Upper lobe of left lung (tissue), 6 donors: ENCODE measurements at regions not wholly inside any gene's neighbourhood (a gene's known extent, or its start where the extent isn't known, plus 50 kb on each side); places are given as distances from the start of the nearest gene placed in this dataset.

Experiments used
- ATAC-seq, 2 donors: fragments of 200-7000 bp; cut with Tn5 transposase; one replicate each; pipeline ENCODE4 v1.9.1; 2022; ENCODE audit warnings: mild to moderate bottlenecking in 2 of 2, moderate library complexity in 2 of 2; ENCODE audit not compliant: low FRiP score in 2 of 2
- DNase-seq, 2 donors: peaks; one replicate each; pipeline ENCODE4 v3.0.0-alpha.2; 2019 to 2020
- H3K27ac ChIP-seq, 4 donors: fragments of 200-600 bp; sonication (generic); one replicate each; pipeline ENCODE4 v1.5.1; 2016 to 2019
- H3K27me3 ChIP-seq, 4 donors: fragments of 200-600 bp; sonication (generic); one replicate each; pipeline ENCODE4 v1.5.1; 2017 to 2019
- H3K36me3 ChIP-seq, 4 donors: fragments of 200-600 bp; sonication (generic); one replicate each; pipeline ENCODE4 v1.5.1; 2016 to 2019
- H3K4me1 ChIP-seq, 4 donors: fragments of 200-600 bp; sonication (generic); one replicate each; pipeline ENCODE4 v1.5.1; 2018 to 2019
- H3K4me3 ChIP-seq, 4 donors: fragments of 200-600 bp; sonication (generic); one replicate each; pipeline ENCODE4 v1.5.1; 2017 to 2019; ENCODE audit warnings: mild to moderate bottlenecking in 2 of 4, moderate library complexity in 1 of 4
- H3K9me3 ChIP-seq, 4 donors: fragments of 200-600 bp; sonication (generic); one replicate each; pipeline ENCODE4 v1.5.1; 2018 to 2019
- EP300 ChIP-seq, 4 donors: sonication (generic); formaldehyde crosslinking; IDR thresholded peaks; one replicate each; pipeline ENCODE4 v1.5.1; 2017; ENCODE audit warnings: antibody characterized with exemption in 4 of 4, control low read depth in 2 of 4
- POLR2A ChIP-seq, 4 donors: fragments of 450-650 bp; IDR thresholded peaks; one replicate each; pipeline ENCODE4 v1.5.1; 2016 to 2017; ENCODE audit warnings: antibody characterized with exemption in 4 of 4, mild to moderate bottlenecking in 2 of 4
- POLR2AphosphoS5 ChIP-seq, 2 donors: sonication (generic); formaldehyde crosslinking; IDR thresholded peaks; one replicate each; pipeline ENCODE4 v1.5.1; 2017; ENCODE audit warnings: antibody characterized with exemption in 2 of 2
- WGBS, 2 donors: methylation state at CpG; one replicate each; pipeline ENCODE4 v1.1.5; 2017 to 2018; 5-methylcytosine and 5-hydroxymethylcytosine counted together
- TF ChIP-seq, protein P1 (sequence below), 6 experiments: fragments of 450-650 bp in 4 of 6; fragments of 200-600 bp in 2 of 6; sonication (generic) in 2 of 6; IDR thresholded peaks; one replicate each; pipeline ENCODE4 v1.5.1; 2016 to 2019; ENCODE audit warnings: antibody characterized with exemption in 6 of 6
- donor health status: DM: no; HTN: no; CAD: no; lungs with moderate emphysema.
- donor health status: DM: no; HTN: yes; CAD: no; lungs with severe emphysema.

- WGBS, 2 donors = 64 to 67% methylated on average over 3 of the region's 3 CpGs
- no peaks in the 10 kb centered on the region for H3K9me3 ChIP-seq
- H3K27ac ChIP-seq = no peak overlapping the region
- TF ChIP-seq POLR2A (IDR thresholded peaks at IDR 0.05) (no peak), POLR2AphosphoS5 (IDR thresholded peaks at IDR 0.05) (no peak), EP300 (IDR thresholded peaks at IDR 0.05) (no peak)
- TF ChIP-seq, protein P1, sequence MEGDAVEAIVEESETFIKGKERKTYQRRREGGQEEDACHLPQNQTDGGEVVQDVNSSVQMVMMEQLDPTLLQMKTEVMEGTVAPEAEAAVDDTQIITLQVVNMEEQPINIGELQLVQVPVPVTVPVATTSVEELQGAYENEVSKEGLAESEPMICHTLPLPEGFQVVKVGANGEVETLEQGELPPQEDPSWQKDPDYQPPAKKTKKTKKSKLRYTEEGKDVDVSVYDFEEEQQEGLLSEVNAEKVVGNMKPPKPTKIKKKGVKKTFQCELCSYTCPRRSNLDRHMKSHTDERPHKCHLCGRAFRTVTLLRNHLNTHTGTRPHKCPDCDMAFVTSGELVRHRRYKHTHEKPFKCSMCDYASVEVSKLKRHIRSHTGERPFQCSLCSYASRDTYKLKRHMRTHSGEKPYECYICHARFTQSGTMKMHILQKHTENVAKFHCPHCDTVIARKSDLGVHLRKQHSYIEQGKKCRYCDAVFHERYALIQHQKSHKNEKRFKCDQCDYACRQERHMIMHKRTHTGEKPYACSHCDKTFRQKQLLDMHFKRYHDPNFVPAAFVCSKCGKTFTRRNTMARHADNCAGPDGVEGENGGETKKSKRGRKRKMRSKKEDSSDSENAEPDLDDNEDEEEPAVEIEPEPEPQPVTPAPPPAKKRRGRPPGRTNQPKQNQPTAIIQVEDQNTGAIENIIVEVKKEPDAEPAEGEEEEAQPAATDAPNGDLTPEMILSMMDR (IDR thresholded peaks at IDR 0.05) = no peak
- H3K36me3 ChIP-seq = no peaks in the 10 kb centered on the region
- ATAC-seq (peak in 1 of 2 donors; percentile 46), DNase-seq (no peak)
- no peaks in the 10 kb centered on the region for H3K4me1 ChIP-seq
- no peaks in the 10 kb centered on the region for H3K27me3 ChIP-seq
- H3K4me3 ChIP-seq = no peak overlapping the region
These were observed 621.7 kb downstream of the SEMA5A start for GRCh38 chr5:8924054-8924793.

- H3K4me3 ChIP-seq = no peak overlapping the region
- DNase-seq (no peak), ATAC-seq (no peak)
- WGBS, 2 donors = 50 to 82% methylated on average over 2 of the region's 2 CpGs
- H3K36me3 ChIP-seq = no peaks in the 10 kb centered on the region
- H3K27me3 ChIP-seq = no peaks in the 10 kb centered on the region
- H3K27ac ChIP-seq = no peak overlapping the region
- H3K4me1 ChIP-seq = no peaks in the 10 kb centered on the region
- H3K9me3 ChIP-seq = no peaks in the 10 kb centered on the region
- TF ChIP-seq EP300 (IDR thresholded peaks at IDR 0.05) = no peak
- TF ChIP-seq POLR2A (IDR thresholded peaks at IDR 0.05) = no peak
- TF ChIP-seq, protein P1 (IDR thresholded peaks at IDR 0.05) = no peak
- TF ChIP-seq POLR2AphosphoS5 (IDR thresholded peaks at IDR 0.05) = no peak
These were observed 615.9 kb downstream of the SEMA5A start for GRCh38 chr5:8930021-8930420.

DNA sequence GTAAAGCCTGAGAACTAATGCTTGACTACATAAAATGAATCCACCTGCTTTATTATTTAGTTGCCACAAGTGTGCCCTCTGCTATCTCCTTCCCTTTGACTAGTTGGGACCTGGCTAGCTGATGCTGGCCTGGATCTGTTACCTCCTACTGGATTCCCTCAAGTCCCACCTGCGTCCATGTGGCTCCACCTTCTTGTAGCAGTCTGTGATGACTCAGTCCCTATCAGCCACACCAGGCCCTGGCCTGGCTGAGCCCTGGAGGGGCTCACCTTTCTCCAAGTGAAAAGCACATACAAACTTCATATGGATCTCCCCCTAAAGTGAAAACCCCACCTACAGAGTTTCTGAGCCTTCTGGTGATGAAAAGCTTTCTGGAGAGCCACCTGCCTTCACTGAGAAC lies 611.4 kb downstream of the SEMA5A start:
- no peak for DNase-seq
- TF ChIP-seq POLR2AphosphoS5 (IDR thresholded peaks at IDR 0.05) = no peak
- TF ChIP-seq, protein P1 (IDR thresholded peaks at IDR 0.05) = no peak
- no peak for TF ChIP-seq EP300 (IDR thresholded peaks at IDR 0.05)
- no peaks in the 10 kb centered on the region for H3K27me3 ChIP-seq
- H3K36me3 ChIP-seq = no peaks in the 10 kb centered on the region
- no peak for ATAC-seq
- H3K4me3 ChIP-seq = no peak overlapping the region
- 56 to 71% methylated on average over 1 of the region's 1 CpG for WGBS, 2 donors
- H3K9me3 ChIP-seq = no peaks in the 10 kb centered on the region
- no peak overlapping the region for H3K27ac ChIP-seq
- H3K4me1 ChIP-seq = no peaks in the 10 kb centered on the region

DNA sequence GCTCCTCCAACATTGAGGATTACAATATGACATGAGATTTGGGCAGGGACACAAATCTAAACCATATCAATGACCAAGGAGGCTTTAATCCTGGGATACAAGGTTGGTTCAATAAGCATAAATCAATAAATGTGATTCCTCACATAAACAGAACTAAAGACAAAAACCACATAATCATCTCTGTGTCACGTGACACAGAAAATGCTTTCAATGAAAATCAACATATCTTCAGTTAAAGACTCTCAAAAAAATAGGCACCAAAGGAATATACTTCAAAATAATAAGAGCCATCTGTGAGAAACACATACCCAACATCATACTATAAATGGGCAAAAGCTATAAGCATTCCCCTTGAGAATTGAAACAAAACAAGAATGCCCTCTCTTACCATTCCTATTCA lies 604.9 kb downstream of the SEMA5A start:
- no peak for DNase-seq
- WGBS, 2 donors = 88 to 90% methylated on average over 1 of the region's 1 CpG

More for the DNA sequence above, 604.9 kb downstream of the SEMA5A start:
- H3K9me3 ChIP-seq = peaks cover 0 to 10% (median 0%) of the 10 kb centered on the region in 4 donors
- H3K27me3 ChIP-seq = no peaks in the 10 kb centered on the region
- TF ChIP-seq EP300 (IDR thresholded peaks at IDR 0.05) = no peak
- TF ChIP-seq, protein P1 (IDR thresholded peaks at IDR 0.05) = no peak
- no peak for TF ChIP-seq POLR2A (IDR thresholded peaks at IDR 0.05)
- TF ChIP-seq POLR2AphosphoS5 (IDR thresholded peaks at IDR 0.05) = no peak
- H3K4me3 ChIP-seq = no peak overlapping the region
- ATAC-seq = no peak
- no peaks in the 10 kb centered on the region for H3K36me3 ChIP-seq
- no peaks in the 10 kb centered on the region for H3K4me1 ChIP-seq
- no peak overlapping the region for H3K27ac ChIP-seq
